SK-N-MC (cell line): ENCODE measurements at regions not wholly inside any gene's neighbourhood (a gene's known extent, or its start where the extent isn't known, plus 50 kb on each side); places are given as distances from the start of the nearest gene placed in this dataset.

Source experiments
- EZH2 ChIP-seq: fragments of 200-600 bp; sonication (generic); IDR thresholded peaks from one replicate; pipeline ENCODE4 v1.6.1; 2017; ENCODE audit warnings: antibody characterized with exemption
- FOXP2 ChIP-seq: optimal IDR thresholded peaks from 2 replicates; pipeline ENCODE3; 2011; ENCODE audit warnings: mild to moderate bottlenecking, moderate library complexity; ENCODE audit not compliant: insufficient read depth; ENCODE audit errors: extremely low read length, control extremely low read depth
- POLR2AphosphoS5 ChIP-seq: IDR thresholded peaks from 2 replicates; pipeline ENCODE4 v1.6.1; 2012; ENCODE audit warnings: mild to moderate bottlenecking, low read depth, low read length, borderline replicate concordance

DNA sequence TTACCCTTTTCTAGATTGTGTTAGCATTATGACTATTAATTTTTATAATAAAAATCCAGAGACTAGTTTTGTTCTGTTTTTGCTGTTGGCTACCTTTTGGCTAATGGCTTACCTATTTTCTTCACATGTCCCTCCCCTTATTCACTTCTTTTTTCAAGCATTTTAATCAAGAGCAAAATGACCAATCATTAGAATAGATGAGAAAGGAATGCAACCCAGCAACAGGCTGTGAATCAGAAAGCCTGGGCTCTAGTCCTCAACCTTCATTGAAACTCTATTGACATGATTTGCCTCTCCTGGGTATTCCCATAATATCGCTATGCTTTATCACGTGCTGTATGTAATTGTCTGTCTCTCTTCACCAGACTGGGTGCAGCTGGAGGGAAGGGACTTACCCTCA lies 370.1 kb downstream of the IRS1 start:
- TF ChIP-seq EZH2, result no peak
- no peak for TF ChIP-seq POLR2AphosphoS5
- no peak for TF ChIP-seq FOXP2
